ENCODE measurements at regions not wholly inside any gene's neighbourhood (a gene's known extent, or its start where the extent isn't known, plus 50 kb on each side); places are given as distances from the start of the nearest gene placed in this dataset.
A peak's percentile ranks its signal among the peaks of the same experiment; 100 is the strongest.

- DNase-seq = no peak
- H4K8ac ChIP-seq (replicated peaks; ENCODE audit: insufficient read length, low read depth, low read length) = no peak overlapping the region
- no peaks in the 10 kb centered on the region for H4K20me1 ChIP-seq (ENCODE audit: control insufficient read depth, insufficient read depth, insufficient read length)
- H3K56ac ChIP-seq (ENCODE audit: insufficient read length, low read depth, low read length) = no peak overlapping the region
- no peak overlapping the region for H3K27ac ChIP-seq (ENCODE audit: insufficient read length, low read depth, low read length)
- no peak overlapping the region for H3K18ac ChIP-seq (ENCODE audit: insufficient read length, low read depth, low read length)
- H3K14ac ChIP-seq (ENCODE audit: insufficient read depth, low read length) = no peak overlapping the region
- no peak overlapping the region for H3K23ac ChIP-seq (ENCODE audit: insufficient read length, low read depth, low read length)
- 0 out of 2 replicates have a peak overlapping the region, but pooled peaks have one; percentile 92 for H2BK15ac ChIP-seq (ENCODE audit: low read depth, low read length)
- no peak overlapping the region for H2BK5ac ChIP-seq (ENCODE audit: insufficient read length, low read length)
- no peak overlapping the region for H3T11ph ChIP-seq (ENCODE audit: low read length)
- no peak overlapping the region for H2BK20ac ChIP-seq (ENCODE audit: low read depth, low read length, poor library complexity, severe bottlenecking)
- H3K9me3 ChIP-seq (ENCODE audit: control insufficient read depth, low read depth, low read length) = no peaks in the 10 kb centered on the region
- H3K79me1 ChIP-seq (ENCODE audit: insufficient read depth, low read depth, low read length, poor library complexity, severe bottlenecking) = no peaks in the 10 kb centered on the region
- H2BK12ac ChIP-seq (ENCODE audit: insufficient read length, low read depth, low read length) = no peak overlapping the region
- H3K27me3 ChIP-seq (ENCODE audit: insufficient read depth, low read length) = no peaks in the 10 kb centered on the region
- H3K23me2 ChIP-seq (ENCODE audit: insufficient read length, low read depth, low read length, poor library complexity, severe bottlenecking) = no peaks in the 10 kb centered on the region
- H4K91ac ChIP-seq (ENCODE audit: insufficient read length, low read depth, low read length) = no peak overlapping the region
- no CpG with 5 or more reads among the region's 1 CpG for WGBS (ENCODE audit: extremely low coverage, insufficient read length, low lambda C conversion rate)
- no peaks in the 10 kb centered on the region for H3K36me3 Mint-ChIP-seq (ENCODE audit: insufficient read depth in 1 of 3, low read depth in 3 of 3)
- H2AFZ ChIP-seq (ENCODE audit: low read length) = no peak overlapping the region
- H2BK120ac ChIP-seq (ENCODE audit: low read depth, low read length, poor library complexity, severe bottlenecking) = no peak overlapping the region
- H3K4me1 Mint-ChIP-seq = no peaks in the 10 kb centered on the region
- H3K4me2 ChIP-seq (ENCODE audit: insufficient read depth, insufficient read length, low read length) = no peak overlapping the region
- H3K9ac ChIP-seq (ENCODE audit: extremely low read depth, insufficient read length, low read length) = no peak overlapping the region
- no peak overlapping the region for H2AK5ac ChIP-seq (ENCODE audit: insufficient read length, low read length)
- H3K9me3 Mint-ChIP-seq = no peaks in the 10 kb centered on the region
- no peak overlapping the region for H3K4ac ChIP-seq (ENCODE audit: low read depth, low read length)
- no peaks in the 10 kb centered on the region for H3K4me1 ChIP-seq (ENCODE audit: insufficient read depth, low read length)
- H3K27me3 Mint-ChIP-seq (ENCODE audit: low read depth) = no peaks in the 10 kb centered on the region
- TF ChIP-seq CTCF (conservative IDR thresholded peaks at IDR 0.05) = no peak
- no peak overlapping the region for H3K4me3 Mint-ChIP-seq
- H3K79me2 ChIP-seq (ENCODE audit: insufficient read depth, low read length) = no peaks in the 10 kb centered on the region
- no peak overlapping the region for H4K5ac ChIP-seq (ENCODE audit: insufficient read length, low read depth, low read length)
- no peak overlapping the region for H3K27ac Mint-ChIP-seq
Observed at GRCh38 chr6:14585689-14586088, 468.1 kb downstream of the CD83 start.
